ENCODE measurements at regions not wholly inside any gene's neighbourhood (a gene's known extent, or its start where the extent isn't known, plus 50 kb on each side); places are given as distances from the start of the nearest gene placed in this dataset.

- DNase-seq = no peak
Observed at GRCh38 chr13:32863596-32863995, 152.6 kb upstream of the KL start.

- DNase-seq = no peak
Observed at GRCh38 chr13:32866921-32867320, 149.3 kb upstream of the KL start.

GRCh38 chr13:32877491-32877890 lies 138.7 kb upstream of the KL start:
- DNase-seq = no peak

GRCh38 chr13:32878163-32878562 lies 138.1 kb upstream of the KL start:
- DNase-seq = no peak

DNA sequence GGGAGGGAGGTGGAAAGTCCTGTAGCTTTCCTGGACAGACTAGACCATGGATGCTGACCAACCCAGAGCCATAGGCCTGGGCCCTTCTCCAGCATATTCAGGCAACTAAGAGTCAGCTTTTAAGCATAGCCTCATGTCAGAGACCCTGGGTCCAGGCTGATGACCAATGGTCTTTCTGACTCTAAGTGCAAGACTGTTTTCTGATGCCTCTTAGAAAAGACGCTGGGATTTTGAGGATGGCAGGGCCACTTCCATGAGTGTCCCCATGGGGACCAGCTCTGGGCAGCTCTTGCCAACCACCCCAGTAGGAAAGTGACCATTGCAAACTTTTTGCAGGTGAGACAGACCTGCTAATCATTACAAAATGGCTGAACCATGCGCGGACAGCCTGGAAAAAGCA lies 135.6 kb upstream of the KL start:
- DNase-seq = no peak

DNA sequence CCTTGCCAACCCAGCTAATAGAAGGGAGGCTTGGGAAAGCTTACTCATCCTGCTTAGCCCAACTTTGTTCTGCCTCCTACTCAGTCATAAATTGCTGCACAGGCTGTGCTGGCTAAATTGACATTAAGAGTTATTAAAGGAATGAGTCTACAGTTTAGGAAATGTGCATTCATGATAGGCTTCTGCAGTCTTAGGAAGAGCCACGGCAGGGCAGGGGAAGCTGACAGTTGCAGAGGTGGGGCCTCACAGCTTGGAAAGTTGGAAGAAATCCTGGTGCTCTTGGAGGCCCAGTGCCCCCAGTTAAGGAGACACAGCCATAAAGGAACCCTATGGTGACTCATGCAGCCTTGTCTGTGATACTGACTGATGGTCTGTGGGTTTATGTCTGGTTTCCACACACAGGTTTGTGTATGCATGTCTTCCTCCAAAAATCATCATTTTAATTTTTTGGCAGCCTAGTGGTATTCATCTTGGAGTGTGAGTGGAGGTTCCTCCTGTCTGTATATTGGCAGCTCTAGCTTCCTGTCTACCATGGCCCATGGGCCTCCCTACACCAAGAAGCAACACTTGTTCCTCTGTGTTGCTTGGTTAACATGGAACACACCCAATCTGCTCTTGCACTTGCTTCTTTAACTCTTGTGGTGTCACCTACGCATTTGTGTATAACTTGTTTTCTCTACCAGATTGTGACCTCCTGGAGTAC lies 135.0 kb upstream of the KL start:
- no peak for DNase-seq

DNA sequence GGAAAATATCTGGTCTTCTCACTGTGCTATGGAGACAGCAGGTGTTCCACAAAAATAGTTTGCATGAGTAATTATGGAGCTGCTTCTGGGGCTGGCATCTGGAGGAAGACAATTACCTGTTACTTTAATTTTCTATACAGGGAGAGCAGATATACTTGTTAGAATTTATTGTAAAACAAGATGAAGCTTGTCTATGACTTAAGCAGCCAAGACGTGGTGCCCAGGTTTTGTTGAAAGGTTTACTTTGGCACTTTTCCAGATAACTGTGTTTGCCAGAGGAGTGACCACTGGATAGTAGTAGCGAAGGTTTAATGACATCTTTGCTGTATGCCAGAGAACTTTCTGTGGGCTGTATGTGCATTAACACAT lies 134.5 kb upstream of the KL start:
- DNase-seq = no peak

DNA sequence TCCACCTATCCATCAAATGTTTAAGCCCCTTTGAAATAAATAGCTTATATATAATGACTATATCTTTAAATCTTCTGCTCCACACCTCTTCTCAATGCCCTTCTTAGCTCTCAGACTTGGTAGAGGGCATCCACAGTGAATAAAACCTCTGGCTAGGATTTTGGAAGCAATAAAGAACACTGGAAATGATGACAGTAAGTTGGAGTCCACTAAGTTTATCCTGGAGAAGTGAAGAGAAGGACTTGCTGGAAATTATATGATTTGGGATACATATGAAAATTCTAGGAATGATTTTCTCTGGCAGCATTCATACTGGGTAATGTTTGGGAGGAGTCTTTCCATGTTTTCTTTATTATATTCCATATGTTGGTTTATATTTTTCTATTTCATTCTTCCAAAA lies 133.5 kb upstream of the KL start:
- DNase-seq = no peak

DNA sequence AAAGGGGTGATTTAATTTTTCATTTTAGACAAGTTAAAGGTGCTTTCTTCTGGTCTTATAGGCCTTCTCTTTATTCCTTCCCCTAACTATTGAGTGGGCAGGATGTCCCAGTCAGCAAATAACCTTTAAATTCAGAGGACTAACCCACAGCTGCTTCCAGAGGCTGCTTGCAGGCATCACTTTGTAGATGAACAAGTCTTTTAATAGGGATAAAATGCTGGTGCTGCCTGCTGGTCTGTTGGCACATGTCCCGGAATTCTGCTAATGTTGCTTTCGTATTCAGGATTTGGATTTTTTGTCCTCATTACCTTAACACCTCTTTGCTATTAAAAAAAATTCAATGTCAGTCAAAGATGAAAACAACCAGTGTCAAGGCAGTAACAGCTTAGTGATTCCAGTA lies 132.7 kb upstream of the KL start:
- no peak for DNase-seq

DNA sequence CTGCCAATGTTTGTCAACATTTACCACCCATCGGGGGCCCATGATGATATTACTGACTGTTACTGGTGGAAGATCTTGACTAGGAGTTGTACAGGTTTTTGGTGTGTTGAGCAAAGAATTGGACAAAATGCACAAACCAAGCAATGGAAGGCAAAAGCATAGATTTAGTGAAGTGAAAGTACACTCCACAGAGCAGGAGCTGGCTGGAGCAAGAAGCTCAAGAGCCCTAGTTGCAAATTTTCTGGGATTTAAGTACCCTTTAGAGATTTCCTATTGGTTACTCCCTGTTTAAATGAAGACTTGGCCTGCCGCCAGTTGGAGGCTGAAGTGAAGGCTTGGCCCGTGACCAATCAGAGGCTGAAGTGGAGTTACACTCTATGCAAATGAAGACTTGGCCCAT lies 128.6 kb upstream of the KL start:
- no peak for DNase-seq

- no peak for DNase-seq
Observed at GRCh38 chr13:32889986-32890565, 126.1 kb upstream of the KL start.

DNA sequence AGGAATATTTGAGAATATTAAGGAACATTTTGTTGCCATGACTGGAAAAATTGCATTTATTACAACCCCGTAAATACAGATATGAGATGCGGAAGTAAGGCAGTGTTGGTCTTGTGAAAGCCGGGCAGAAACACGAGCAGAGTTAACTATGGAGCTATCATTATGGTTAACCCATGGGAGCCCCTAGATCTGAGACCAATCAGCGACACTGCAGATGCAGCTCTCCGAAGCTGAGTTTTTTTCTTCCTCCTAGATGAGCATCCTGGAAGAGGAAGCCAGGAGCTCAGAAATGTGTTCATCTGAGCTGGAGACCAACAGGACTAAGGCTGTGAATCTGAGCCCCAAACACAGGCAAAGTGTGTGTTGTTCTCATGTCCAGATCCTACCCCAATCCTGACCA lies 123.0 kb upstream of the KL start:
- no peak for DNase-seq

DNA sequence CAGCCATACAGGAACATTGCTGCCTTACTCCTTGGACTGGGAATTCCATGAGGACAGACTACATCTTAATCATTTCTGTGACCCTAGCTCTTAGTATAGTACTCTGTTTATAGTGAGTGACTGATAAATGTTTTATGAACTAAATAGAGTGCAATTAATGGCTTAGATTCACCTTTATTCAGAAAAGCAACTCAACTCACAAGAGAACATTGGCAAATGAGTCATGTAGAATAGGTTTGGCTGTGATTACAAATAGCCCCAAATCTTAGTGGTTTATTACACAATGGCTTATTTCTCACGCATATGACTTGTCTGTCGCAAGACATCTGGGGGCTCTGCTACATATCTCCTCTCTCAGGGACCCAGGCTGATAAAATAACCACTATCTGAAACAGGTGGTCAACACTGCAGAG lies 121.6 kb upstream of the KL start:
- DNase-seq = no peak

DNA sequence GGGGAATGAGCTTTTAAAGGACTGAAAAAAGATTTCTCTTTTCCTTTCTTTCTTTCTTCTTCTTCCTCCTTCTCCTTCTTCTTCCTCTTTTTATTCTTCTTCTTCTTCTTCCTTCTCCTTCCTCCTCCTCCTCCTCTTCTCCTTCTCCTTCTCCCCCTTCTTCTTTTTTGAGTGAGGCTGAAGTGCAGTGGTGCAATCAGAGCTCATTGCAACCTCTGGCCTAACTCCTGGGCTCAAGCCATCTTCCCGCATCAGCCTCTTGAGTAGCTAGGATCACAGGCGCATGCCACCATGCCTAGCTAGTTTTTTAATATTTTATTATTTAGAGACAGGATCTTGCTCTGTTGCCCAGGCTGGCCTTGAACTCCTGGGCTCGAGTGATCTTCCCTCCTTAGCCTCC lies 120.9 kb upstream of the KL start:
- no peak for DNase-seq

DNA sequence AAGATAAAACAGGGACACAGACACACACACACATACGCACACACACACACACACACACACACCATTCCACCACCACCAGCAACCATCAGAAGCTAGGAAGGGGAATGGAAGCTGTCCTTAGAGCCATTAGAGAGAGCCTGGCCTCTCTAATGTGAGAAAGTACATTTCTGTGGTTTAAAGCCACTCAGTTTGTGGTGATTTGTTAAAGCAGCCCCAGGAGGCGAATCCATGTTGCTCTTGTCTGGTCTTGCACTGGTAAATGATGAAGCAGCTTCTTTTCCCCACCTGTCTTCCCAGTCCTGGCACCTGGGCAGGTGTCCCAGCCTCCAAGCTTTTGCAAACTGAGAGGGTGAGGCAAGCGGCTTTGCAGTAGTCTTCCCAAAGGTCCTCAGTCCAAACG lies 118.9 kb upstream of the KL start:
- no peak for DNase-seq

GRCh38 chr13:32902029-32902780 lies 114.0 kb upstream of the KL start:
- no peak for DNase-seq

GRCh38 chr13:32902874-32903273 lies 113.3 kb upstream of the KL start:
- DNase-seq = no peak

DNA sequence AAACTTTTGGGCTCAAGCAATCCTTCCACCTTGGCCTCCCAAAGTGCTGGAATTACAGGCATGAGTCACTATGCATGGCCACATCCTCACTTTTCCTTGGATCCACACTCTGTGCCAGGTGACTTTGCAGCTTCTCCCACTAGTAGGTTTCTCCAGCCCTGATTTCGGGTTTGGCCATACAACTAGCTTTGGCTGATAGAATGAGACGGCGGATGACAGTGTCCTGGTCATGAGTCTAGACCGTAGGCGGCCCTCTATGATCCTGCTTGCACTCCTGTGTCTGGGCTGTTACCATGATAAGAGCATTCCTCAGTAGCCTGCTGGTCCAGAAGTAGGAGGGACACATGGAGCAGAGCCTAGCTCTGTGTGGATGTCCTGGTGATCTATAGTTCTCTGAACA lies 112.5 kb upstream of the KL start:
- no peak for DNase-seq

GRCh38 chr13:32904266-32904665 lies 112.0 kb upstream of the KL start:
- DNase-seq = no peak

GRCh38 chr13:32905063-32905863 lies 111.0 kb upstream of the KL start:
- DNase-seq = peak in 1 of 2 donors; percentile 27

- no peak for DNase-seq
Observed at GRCh38 chr13:32905864-32906180, 110.4 kb upstream of the KL start.

GRCh38 chr13:32907211-32907610 lies 109.0 kb upstream of the KL start:
- no peak for DNase-seq

DNA sequence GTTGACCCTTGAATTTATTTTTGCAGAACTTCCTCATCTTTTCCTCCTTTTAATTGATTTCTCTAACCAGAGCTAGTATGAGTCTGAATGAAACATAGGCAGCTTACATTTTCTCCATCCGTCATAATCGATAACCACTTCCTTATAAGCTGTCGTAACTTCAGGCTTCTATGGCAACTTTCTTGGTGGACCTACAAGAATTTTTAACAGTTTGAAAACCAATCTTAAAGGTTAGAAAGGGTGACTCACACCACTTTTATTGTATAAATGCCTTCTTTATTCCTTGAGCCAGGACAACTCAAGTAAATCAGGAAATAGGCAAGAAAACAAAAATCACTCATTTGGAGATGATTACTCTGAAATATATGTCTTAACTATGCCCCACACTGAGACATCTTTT lies 105.7 kb upstream of the KL start:
- no peak for DNase-seq

DNA sequence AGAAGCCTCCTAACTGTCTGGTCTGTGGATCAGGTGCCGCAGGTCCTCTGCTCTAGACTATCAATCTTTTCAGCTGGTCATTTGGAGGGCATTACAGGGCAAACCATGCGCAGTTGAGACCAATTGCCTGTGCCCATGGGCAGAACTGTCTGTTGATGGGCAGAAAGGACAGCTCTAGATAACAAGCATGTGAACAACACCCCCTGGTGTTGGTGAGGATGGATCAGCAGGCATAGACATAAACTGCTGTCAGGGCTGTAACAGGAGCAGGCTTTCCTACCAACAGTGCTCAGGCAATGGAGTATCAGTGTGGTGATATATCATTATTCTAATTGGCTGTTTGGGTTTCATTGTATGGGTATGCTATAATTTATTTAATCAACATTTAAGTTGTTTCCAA lies 104.7 kb upstream of the KL start:
- DNase-seq = no peak
